ENCODE measurements at regions not wholly inside any gene's neighbourhood (a gene's known extent, or its start where the extent isn't known, plus 50 kb on each side); places are given as distances from the start of the nearest gene placed in this dataset.

- no peak for DNase-seq
Measured at GRCh38 chr10:62453274-62453673, 79.1 kb downstream of the ZNF365 start.

DNA sequence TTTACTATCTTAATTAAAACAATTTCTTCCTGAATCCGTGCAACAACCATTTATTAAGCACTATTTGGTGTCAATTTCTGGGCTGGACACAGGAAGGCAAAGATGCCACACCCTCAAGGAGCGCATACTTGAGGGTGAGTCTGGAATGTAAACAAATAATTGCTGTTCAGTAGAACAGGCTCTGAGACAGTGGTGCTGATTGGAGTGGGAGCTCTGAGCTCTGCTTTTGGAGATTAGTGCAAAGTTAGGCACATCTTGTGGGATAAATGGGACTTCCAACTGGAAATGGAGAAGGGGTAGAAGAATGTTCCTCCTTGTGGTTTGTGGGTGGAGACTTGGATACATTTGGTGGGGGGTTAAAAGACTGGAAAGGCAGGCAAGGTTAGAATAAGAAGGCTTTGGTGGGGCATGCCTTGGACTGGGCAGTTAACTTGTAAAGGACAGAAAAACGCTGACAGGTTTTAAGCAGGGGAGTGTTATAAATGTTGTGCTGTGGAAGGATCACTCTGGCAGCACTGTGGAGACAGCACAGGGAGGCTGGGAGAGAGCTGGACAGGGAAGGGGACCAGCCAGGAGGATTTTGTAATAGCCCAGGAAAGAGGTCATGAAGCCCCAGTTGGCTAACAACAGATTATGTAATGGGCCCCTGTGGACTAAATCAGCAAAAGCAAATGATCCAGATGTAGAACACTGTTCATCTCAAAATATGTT is 80.7 kb downstream of the ZNF365 start:
- no peak for DNase-seq

DNA sequence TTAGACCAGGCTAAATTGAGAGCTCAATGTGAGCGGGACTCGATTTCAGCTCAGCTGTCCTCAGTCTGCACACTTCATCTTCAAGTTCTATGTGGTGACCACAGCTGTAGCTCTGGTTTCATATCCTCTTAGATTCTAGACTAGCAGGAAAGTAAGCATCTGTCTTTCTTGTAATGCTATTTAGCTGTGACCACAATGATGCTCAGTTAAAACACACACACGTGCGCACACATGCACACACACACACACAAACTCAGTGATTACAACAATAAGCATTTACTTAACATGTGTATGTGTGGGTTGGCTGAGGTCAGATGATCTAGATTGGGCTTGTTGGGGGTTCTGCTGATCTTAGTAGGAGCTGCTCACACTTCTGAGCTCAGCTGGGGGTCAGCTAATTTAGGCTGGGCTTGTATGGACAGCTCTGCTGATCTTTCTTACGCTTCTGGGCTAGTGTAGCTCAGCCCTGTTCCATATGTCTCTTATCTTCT is 82.5 kb downstream of the ZNF365 start:
- no peak for DNase-seq

DNA sequence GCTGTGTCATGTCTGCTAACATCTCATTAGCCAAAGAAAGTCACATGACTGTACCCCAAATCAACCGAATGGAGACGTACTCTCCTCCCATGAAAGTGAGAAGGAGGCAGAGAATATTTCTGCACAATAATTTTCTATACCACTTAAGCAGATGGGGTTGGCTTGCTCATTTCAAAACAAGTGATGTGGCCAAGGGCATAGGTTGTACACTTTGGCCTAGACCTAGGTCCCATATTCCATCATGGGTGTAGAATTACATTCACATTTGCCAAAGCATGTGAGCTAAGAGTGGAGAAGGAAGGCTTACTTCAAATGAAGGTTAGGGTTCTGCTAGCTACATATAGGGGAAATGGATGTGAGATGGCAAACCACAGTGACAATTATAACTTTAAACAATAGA is 83.0 kb downstream of the ZNF365 start:
- no peak for DNase-seq

DNA sequence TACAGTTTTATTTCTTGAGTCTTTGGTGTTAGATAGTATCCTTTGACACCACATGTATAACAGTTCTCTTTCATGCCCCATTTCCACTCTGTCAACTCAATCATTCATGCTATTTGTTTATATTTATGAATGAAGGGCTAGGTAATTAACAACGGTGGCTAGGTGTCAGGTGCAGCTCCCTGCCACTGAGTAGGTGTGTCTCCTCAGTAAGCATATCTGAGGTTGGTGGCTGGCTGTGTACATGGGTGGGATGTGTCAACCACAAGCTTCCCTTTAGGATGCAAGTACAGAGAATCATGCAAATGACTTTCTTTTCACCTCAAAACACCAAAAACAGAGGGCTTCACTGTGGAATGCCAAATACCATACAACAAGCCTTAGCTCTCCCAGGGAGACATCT is 83.4 kb downstream of the ZNF365 start:
- no peak for DNase-seq

DNA sequence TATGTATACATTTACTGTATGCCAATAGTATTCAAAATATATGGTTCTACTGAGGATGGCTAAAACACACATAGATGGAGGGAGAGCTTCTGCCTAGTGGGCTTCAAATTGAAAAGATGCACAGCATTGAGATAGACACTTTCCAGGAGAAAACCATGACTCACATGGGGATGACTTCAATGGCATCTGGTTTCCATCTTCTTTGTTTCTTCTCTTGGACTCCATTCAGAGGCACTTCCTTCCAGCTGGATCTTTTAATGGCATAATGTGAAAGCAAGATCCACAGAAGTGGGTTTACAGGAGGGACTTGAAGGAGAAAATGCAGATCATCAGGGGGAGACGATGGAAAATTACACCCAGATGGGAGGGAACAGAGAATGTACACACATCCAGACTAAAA is 84.9 kb downstream of the ZNF365 start:
- no peak for DNase-seq

DNA sequence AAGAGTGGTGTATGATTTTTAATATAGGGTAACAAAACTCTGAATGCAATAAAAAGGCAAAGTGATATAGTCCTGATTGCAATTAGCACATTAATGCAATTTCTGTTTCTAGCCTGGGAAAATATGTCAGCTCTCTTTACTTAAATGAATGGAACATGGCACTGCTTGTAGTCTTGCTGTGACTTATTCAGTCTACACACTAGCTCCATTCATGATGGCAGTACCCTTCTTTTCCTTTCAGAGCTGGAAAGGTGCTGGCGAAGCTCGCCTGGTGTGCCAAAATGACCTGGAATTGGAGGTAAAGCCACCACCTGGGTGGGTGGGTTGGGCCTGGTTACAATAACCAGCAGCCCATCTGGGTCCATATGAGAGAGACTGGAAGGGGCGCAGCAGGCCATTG is 85.3 kb downstream of the ZNF365 start:
- DNase-seq: no peak

GRCh38 chr10:62460393-62460792 is 86.2 kb downstream of the ZNF365 start:
- DNase-seq: no peak

- no peak for DNase-seq
Measured at GRCh38 chr10:62461120-62461519, 87.0 kb downstream of the ZNF365 start.

DNA sequence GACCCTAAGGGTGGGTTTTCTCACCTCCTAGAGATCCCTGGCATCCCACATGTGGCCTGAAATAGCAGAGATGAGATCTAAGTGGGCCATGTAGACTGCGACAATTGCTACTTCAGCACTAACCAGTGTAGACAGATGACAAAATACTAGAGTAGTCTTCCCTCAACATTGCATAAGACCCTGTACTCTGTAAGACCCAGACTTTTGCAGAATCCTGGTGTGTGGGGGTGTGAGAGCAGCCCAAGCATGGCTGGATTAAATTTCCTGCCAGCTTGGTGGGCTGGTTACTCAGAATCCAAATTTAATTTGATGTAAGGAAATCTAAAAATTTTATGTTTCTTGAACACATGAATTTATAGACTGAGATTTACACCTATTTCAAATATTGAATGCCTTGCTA is 88.3 kb downstream of the ZNF365 start:
- DNase-seq: no peak

DNA sequence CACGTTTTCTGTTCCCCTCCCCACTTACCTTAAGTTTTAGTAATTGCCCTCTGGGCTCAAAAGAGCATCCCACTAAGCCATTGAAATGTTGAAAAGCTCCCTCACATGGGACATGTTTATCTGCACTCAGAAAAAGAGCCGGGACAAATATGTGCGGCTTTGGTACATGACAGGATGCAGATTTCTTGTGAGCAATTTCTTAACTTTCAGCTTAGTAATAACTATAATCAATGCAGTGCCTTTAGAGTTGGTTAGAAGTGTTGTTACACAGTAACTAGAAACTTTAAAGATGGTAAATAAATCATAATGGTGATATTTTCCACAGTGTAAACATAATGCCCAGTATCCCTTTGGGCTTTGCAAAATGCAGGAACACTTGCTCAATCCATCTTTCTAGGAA is 89.2 kb downstream of the ZNF365 start:
- DNase-seq: no peak

- no peak for DNase-seq
Measured at GRCh38 chr10:62464308-62464707, 90.1 kb downstream of the ZNF365 start.

DNA sequence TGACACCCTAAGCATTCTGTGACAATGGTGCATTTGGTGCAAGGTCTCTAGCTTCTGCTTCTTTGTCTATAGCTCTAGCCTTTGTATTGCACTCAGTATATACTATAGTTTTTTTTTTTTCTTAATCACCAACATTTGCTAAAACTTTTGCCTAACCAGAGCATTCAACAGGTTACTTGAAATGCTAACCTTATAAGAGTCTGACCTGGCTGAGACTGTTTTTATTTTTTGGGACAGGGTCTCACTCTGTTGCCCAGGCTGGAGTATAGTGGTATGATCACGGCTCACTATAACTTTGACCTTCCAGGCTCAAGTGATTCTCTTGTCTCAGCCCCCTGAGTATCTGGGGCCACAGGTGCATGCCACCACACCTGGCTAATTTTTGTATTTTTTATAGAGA is 92.4 kb downstream of the ZNF365 start:
- DNase-seq: no peak

DNA sequence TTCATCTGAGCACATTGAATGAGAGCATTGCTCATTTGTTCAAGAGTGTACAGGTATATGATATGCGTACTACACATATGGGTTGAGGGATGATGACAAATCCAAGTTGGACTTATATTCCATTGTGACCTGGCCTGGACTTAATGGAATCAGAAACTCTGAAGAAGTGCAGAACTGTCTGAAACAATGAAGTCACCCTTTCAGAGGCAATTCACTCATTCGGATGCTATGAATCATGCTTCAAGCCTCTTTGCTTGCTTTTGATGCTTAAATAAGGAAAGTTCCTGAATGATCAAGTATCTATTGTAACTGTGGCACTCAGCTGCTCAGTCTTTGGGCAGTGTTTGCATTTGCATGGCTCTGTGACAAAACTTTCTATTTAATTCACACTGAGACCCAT is 93.4 kb downstream of the ZNF365 start:
- no peak for DNase-seq

DNA sequence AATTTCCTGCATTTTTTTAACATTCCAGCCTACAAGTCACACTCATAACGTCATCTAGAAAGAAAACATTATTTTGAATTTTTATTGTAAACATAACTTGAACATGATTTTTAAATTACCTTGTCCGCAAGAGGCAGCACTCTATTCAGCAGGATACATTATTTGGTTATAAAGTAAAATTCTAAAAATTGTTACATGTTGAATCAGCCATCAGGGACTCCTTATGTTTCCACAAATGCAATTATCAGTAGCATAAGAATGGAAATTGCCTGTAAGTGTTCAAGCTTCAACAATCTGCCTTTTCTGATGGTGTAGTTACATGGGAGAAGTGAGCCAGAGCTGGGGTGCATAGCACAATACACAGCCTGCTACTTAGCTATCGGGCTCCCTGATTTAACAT is 97.5 kb downstream of the ZNF365 start:
- no peak for DNase-seq

GRCh38 chr10:62473241-62473640 is 99.1 kb downstream of the ZNF365 start:
- DNase-seq: no peak

DNA sequence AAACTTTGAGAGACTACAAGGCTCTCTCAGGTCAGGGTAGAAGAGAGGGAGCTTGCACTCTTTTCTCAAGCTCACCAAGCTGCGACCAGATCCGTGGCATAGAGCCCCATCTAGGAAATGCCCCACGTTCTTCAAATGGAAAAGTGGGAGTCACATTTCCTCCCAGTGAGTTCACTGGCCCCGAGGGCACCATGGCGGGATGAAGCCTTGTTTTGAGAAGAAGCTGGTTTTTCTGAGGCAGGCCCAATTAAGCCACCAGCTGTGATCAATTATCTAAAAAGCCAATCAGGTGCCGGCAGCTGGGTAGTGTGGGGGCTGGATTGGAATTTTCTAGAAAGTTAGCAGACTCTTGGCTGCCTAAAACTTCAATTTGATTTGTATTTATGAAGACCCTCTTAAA is 101.4 kb downstream of the ZNF365 start:
- no peak for DNase-seq

- no peak for DNase-seq
Measured at GRCh38 chr10:62479523-62479922, 105.4 kb downstream of the ZNF365 start.

- no peak for DNase-seq
Measured at GRCh38 chr10:62480196-62480595, 106.0 kb downstream of the ZNF365 start.

GRCh38 chr10:62482581-62482980 is 108.4 kb downstream of the ZNF365 start:
- DNase-seq: no peak

- peak; percentile 9 for DNase-seq
Measured at GRCh38 chr10:62491597-62491996, 117.4 kb downstream of the ZNF365 start.

DNA sequence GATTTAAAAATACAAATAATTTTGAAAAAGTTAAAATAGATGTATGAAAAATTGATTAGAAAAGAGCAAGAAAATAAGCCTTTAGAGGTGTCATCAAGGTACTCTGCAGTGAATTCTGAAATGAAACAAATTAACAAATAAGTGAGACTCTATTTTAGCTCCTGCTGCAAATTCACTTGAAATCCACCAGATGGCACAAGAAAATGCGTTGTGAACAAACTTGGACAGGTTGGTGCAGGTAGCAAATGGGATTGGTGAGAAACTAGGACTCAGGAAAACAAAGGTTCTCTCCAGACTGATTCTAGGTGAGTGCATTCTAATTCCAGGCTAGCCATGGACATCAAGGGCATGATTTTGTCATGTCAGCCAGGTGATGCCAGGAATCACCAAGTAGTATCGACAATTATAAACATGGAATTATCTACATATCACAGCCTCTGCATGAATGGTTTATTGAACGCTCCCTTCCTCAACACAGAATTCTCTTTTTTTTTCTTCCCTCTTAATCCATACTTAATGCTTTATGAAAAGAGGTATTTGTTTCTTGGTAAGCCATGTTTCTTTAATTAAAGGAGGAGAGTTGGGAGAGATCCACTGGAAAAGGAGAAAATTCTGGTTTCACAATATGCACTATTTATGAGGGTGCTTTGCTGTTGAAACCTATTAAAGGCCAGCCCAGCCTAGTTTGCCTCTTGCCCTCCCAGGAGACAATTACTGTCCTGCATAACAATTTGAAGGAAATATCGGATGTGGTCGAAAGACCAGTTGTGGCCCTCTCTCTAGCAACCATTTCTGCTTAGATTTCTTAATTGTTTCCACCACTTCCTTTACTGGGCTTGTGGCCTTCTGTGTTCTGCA is 118.1 kb downstream of the ZNF365 start:
- DNase-seq: peak; percentile 54

DNA sequence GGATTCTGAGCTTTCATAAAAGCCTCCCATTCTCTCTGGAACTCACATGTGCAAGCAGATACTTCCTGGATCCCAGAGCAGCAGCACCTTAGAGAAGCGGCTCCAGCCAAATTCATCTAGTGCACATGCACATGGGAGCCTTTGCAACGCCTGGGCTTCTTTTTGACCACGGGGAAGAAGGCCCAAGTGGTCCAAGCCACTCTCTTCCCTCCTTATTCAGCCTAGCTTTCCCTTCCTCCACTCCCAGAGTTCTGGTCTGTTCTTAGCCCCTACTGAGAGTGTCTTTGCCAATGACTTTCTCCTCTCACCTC is 118.7 kb downstream of the ZNF365 start:
- DNase-seq: no peak

DNA sequence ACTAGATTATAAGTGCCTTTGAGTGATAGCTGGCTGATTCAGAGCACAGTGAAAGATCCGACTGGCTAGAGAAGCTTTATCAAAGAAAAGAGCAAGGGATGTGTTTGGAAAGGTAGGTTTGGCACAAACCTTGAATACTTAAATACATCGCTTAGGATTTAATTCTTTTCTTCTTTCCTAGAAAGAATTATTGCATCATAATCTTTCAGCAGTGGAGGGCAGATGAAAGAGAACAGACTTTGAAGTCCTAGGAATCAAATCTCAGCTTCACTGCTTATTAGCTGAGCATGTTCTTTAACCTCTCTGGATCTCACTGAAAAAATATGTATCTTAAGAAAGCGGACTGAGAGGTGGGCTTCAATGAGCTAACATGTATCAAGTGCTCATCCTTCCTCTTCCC is 122.8 kb downstream of the ZNF365 start:
- DNase-seq: no peak

DNA sequence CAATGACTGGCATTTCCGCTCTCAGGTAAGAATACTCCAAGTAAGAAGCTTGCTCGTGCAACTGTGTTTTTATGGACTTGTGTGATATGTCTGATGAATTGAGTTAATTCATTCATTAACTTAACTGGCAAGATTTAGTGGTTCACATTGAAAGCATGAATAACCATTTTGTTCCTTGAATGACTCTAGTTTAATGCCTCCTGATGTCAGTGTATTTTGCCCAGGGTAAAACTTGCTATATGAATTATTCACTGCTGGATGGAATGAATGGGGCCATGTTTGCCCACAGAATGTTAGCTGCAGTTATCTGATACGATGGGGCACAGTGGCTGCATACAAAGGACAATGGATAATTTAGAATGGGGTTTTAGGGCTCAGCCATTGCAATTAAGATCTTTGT is 124.1 kb downstream of the ZNF365 start:
- DNase-seq: no peak
